HEK293T (cell line): ENCODE measurements at regions not wholly inside any gene's neighbourhood (a gene's known extent, or its start where the extent isn't known, plus 50 kb on each side); places are given as distances from the start of the nearest gene placed in this dataset.

Experiments used
- ARNT ChIP-seq: fragments of 450-650 bp; IDR thresholded peaks from 2 replicates; pipeline ENCODE4 v1.6.1; 2017; ENCODE audit warnings: mild to moderate bottlenecking
- BHLHE40 ChIP-seq: fragments of 450-650 bp; IDR thresholded peaks from 2 replicates; pipeline ENCODE4 v1.6.1; 2016; ENCODE audit warnings: mild to moderate bottlenecking, moderate library complexity, borderline replicate concordance
- FOXM1 ChIP-seq: fragments of 450-650 bp; IDR thresholded peaks from 2 replicates; pipeline ENCODE4 v1.6.1; 2017; ENCODE audit warnings: mild to moderate bottlenecking, borderline replicate concordance
- SP1 ChIP-seq: fragments of 450-650 bp; IDR thresholded peaks from 2 replicates; pipeline ENCODE4 v1.6.1; 2017

DNA sequence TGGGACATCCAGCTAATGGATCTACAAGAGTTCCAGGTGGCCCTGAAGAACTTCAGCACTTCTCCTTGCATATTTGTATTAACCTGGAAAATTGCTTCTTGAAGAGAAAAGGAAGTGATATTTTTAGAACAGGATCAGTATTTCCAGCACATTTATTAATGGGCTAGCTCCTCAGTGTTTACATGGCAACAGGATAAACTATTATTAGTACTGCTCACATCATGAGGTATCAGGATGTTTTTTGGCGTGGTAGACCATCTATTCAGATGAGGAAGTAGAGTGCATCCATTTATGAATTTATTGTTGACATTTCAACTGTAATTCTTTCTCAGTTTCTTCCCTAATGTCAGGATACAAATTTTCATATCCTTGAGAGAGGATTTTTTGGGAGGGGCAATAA, 144.4 kb downstream of the KCNRG start:
- no peak for TF ChIP-seq ARNT
- no peak for TF ChIP-seq BHLHE40
- TF ChIP-seq SP1 = no peak
- no peak for TF ChIP-seq FOXM1
